GM12878 (cell line): ENCODE measurements at regions not wholly inside any gene's neighbourhood (a gene's known extent, or its start where the extent isn't known, plus 50 kb on each side); places are given as distances from the start of the nearest gene placed in this dataset.

Experiments
- ATAC-seq: fragments of 200-7000 bp; cut with Tn5 transposase; 3 replicates; pipeline ENCODE4 v1.9.1; 2020; ENCODE audit warnings: mild to moderate bottlenecking, moderate library complexity
- BruUV-seq: library from RNA; stranded (reverse); fragments of 400-500 nt; replicated peaks from 2 replicates; lab custom pipeline; 2021; lab: Mats Ljungman, UMichigan
- CTCF ChIA-PET: fragments of 300-600 bp; sonication (Branson Sonifier 250); formaldehyde crosslinking; extraction: SDS; loops from one replicate; lab custom pipeline; 2021; ENCODE audit warnings: inconsistent platforms; lab: Yijun Ruan, JAX
- POLR2A ChIA-PET: fragments of 350-600 bp; formaldehyde crosslinking; extraction: SDS; loops from one replicate; lab custom pipeline; 2021; ENCODE audit warnings: inconsistent platforms; lab: Charles Lee
- RAD21 ChIA-PET: fragments of 300-600 bp; sonication (Branson Sonifier 250); formaldehyde crosslinking; loops from one replicate; lab custom pipeline; 2023; ENCODE audit warnings: antibody characterized with exemption; ENCODE audit not compliant: unreplicated experiment; lab: Charles Lee
- SMC1A ChIA-PET: fragments of 300-600 bp; sonication (Branson Sonifier 250); formaldehyde crosslinking; loops from one replicate; lab custom pipeline; 2023; ENCODE audit not compliant: unreplicated experiment, uncharacterized antibody; lab: Charles Lee
- DNase-seq: peaks from one replicate; pipeline ENCODE4 v3.0.0-alpha.2; 2011; ENCODE audit warnings: low read depth, low spot score
- FAIRE-seq: peaks from 3 replicates; lab custom pipeline; 2011; peaks lifted over from hg19 to GRCh38; lab: Jason Lieb, UNC
- H2AFZ ChIP-seq: 2 replicates; pipeline ENCODE4 v1.6.0; 2011; ENCODE audit warnings: low read depth, low read length, control low read depth; ENCODE audit not compliant: control insufficient read depth
- H3K27ac ChIP-seq: 2 replicates; pipeline ENCODE4 v1.5.1; 2011; ENCODE audit warnings: control low read depth; ENCODE audit not compliant: control insufficient read depth, insufficient read depth
- H3K27me3 ChIP-seq, 2 experiments: replicated peaks in 1 of 2; 2 replicates each; pipeline versions ENCODE4 v1.6.0 to v1.6.1; 2011; ENCODE audit warnings: low read length in 1 of 2; ENCODE audit not compliant: control insufficient read depth in 2 of 2, insufficient read depth in 2 of 2
- H3K36me3 ChIP-seq, 2 experiments: 2 replicates each; pipeline ENCODE4 v1.5.1; 2011; ENCODE audit warnings: low read length in 1 of 2; ENCODE audit not compliant: control insufficient read depth in 2 of 2, insufficient read depth in 2 of 2
- H3K4me1 ChIP-seq: 2 replicates; pipeline ENCODE4 v1.6.1; 2011; ENCODE audit warnings: mild to moderate bottlenecking, low read length, moderate library complexity, mixed read lengths; ENCODE audit not compliant: control insufficient read depth, insufficient read depth
- H3K4me2 ChIP-seq: 2 replicates; pipeline ENCODE4 v1.6.0; 2011; ENCODE audit warnings: control low read depth; ENCODE audit not compliant: control insufficient read depth, insufficient read depth
- H3K4me3 ChIP-seq: fragments of 200-600 bp; sonication (generic); 2 replicates; pipeline ENCODE4 v1.5.1; 2016
- H3K79me2 ChIP-seq: 2 replicates; pipeline ENCODE4 v1.6.0; 2011; ENCODE audit warnings: low read length; ENCODE audit not compliant: control insufficient read depth, insufficient read depth
- H3K9ac ChIP-seq: 2 replicates; pipeline ENCODE4 v1.8.0; 2011; ENCODE audit warnings: low read length, control low read depth, mixed read lengths; ENCODE audit not compliant: control insufficient read depth, insufficient read depth
- H3K9me3 ChIP-seq: replicated peaks from 3 replicates; pipeline ENCODE4 v1.5.1; 2011; ENCODE audit warnings: mild to moderate bottlenecking, low read length; ENCODE audit not compliant: control insufficient read depth, insufficient read depth
- H4K20me1 ChIP-seq: 2 replicates; pipeline ENCODE4 v1.6.0; 2011; ENCODE audit not compliant: control insufficient read depth, insufficient read depth
- ASH2L ChIP-seq: fragments of 300-600, 200-600 bp; sonication (generic); IDR thresholded peaks from 2 replicates; pipeline ENCODE4 v1.6.1; 2017; ENCODE audit warnings: low read depth, mild to moderate bottlenecking, borderline replicate concordance
- BMI1 ChIP-seq: fragments of 450-650 bp; IDR thresholded peaks from 2 replicates; pipeline ENCODE4 v1.6.1; 2016; ENCODE audit warnings: mild to moderate bottlenecking, moderate library complexity, borderline replicate concordance
- E2F8 ChIP-seq: fragments of 450-650 bp; IDR thresholded peaks from 2 replicates; pipeline ENCODE4 v1.6.1; 2018; ENCODE audit warnings: mild to moderate bottlenecking, low read depth, moderate library complexity; ENCODE audit not compliant: partially characterized antibody
- IRF3 ChIP-seq: fragments of 450-650 bp; IDR thresholded peaks from 2 replicates; pipeline ENCODE4 v1.6.1; 2014; ENCODE audit warnings: mild to moderate bottlenecking
- IRF4 ChIP-seq: IDR thresholded peaks from 2 replicates; pipeline ENCODE4 v1.6.1; 2011; ENCODE audit warnings: low read depth, low read length
- KAT2A ChIP-seq: conservative IDR thresholded peaks from 2 replicates; pipeline ENCODE4 v1.6.1; 2011; ENCODE audit warnings: low read depth, low read length; ENCODE audit not compliant: control insufficient read depth
- MEF2B ChIP-seq: fragments of 450-650 bp; IDR thresholded peaks from 2 replicates; pipeline ENCODE4 v1.6.1; 2018; ENCODE audit warnings: mild to moderate bottlenecking, moderate library complexity; ENCODE audit not compliant: partially characterized antibody, poor library complexity, severe bottlenecking
- NFYA ChIP-seq: IDR thresholded peaks from 2 replicates; pipeline ENCODE4 v1.6.1; 2011; ENCODE audit warnings: low read depth, mild to moderate bottlenecking, low read length, improper control_type of control experiment, borderline replicate concordance
- RB1 ChIP-seq: fragments of 450-650 bp; formaldehyde crosslinking; IDR thresholded peaks from 2 replicates; pipeline ENCODE4 v1.6.1; 2017; ENCODE audit warnings: mild to moderate bottlenecking, borderline replicate concordance
- RFX5 ChIP-seq: IDR thresholded peaks from 2 replicates; pipeline ENCODE4 v1.6.1; 2011; ENCODE audit warnings: low read depth, low read length, improper control_type of control experiment
- TAF1 ChIP-seq: IDR thresholded peaks from 2 replicates; pipeline ENCODE4 v1.6.1; 2011; ENCODE audit warnings: mild to moderate bottlenecking, low read depth, low read length, borderline replicate concordance
- ZBTB4 ChIP-seq: fragments of 450-650 bp; formaldehyde crosslinking; IDR thresholded peaks from 2 replicates; pipeline ENCODE4 v1.4.0; 2022; ENCODE audit warnings: mild to moderate bottlenecking, moderate library complexity
- ZNF274 ChIP-seq: IDR thresholded peaks from one replicate; pipeline ENCODE4 v1.8.0; 2011; ENCODE audit not compliant: insufficient read length, insufficient read depth
- whole genome bisulfite sequencing: methylation state at CpG from one replicate; pipeline ENCODE4 v1.1.6; 2016; ENCODE audit warnings: low lambda C conversion rate; ENCODE audit not compliant: insufficient replicate concordance, insufficient coverage; ENCODE audit errors: missing lambda C conversion rate; 5-methylcytosine and 5-hydroxymethylcytosine counted together
- in situ Hi-C: fragments of 300-500 bp; cut with MboI; formaldehyde crosslinking; loops from 9 replicates; pipeline ENCODE4 v1.14.3; 2018; ENCODE audit warnings: mixed read lengths
- intact Hi-C: fragments of 100-400 bp; cut with micrococcal nuclease; formaldehyde crosslinking; loops from one replicate; pipeline ENCODE4 v1.14.2; 2022; ENCODE audit not compliant: unreplicated experiment

- WGBS, result 36% methylated on average over 2 of the region's 2 CpGs
- ChIA-PET CTCF (interaction anchor here (0.7 to 2.0 kb wide), 6 partner anchors 9 to 224 kb away, joined by 3 to 7 read pairs (median 4); no protein-coding TSS in a partner anchor), POLR2A (interaction anchor here (1.6 kb wide), 1 partner anchor 17 kb away, joined by 4 read pairs; no protein-coding TSS in a partner anchor), RAD21 (interaction anchor here (1.2 to 4.4 kb wide), 6 partner anchors 9 to 131 kb away, joined by 3 to 39 read pairs (median 4); no protein-coding TSS in a partner anchor), SMC1A (interaction anchor here (0.9 to 3.3 kb wide), 10 partner anchors 11 to 152 kb away, joined by 3 to 37 read pairs (median 4); no protein-coding TSS in a partner anchor)
- Histone ChIP-seq H4K20me1 (no peaks in the 10 kb centered on the region), H2AFZ (no peak overlapping the region), H3K27me3 (no peaks in the 10 kb centered on the region), H3K4me1 (peaks cover 17% of the 10 kb centered on the region), H3K9ac (no peak overlapping the region), H3K36me3 (no peaks in the 10 kb centered on the region), H3K4me3 (no peak overlapping the region), H3K79me2 (no peaks in the 10 kb centered on the region)
- DNase-seq, result no peak
- in situ Hi-C loops, result no loop called here
- no peak for ATAC-seq
- no TSS peak for BruUV-seq
- no peak for FAIRE-seq
- TF ChIP-seq IRF3 (no peak), RB1 (no peak), ZBTB4 (CRISPR knock-in tag) (no peak), E2F8 (no peak), NFYA (no peak), ASH2L (no peak), BMI1 (no peak), IRF4 (no peak), RFX5 (no peak), MEF2B (no peak), TAF1 (no peak), KAT2A (no peak), ZNF274 (no peak)
- TF ChIP-seq, all 136 proteins: peak for 0
- H3K27ac ChIP-seq, result no peak overlapping the region
- intact Hi-C loops, result no loop called here
- H3K9me3 ChIP-seq, result no peaks in the 10 kb centered on the region
- H3K4me2 ChIP-seq, result no peak overlapping the region
Measured at GRCh38 chr15:38128921-38129320, 123.7 kb upstream of the SPRED1 start.
